Neural crest cell (in vitro differentiated cells): ENCODE measurements at regions not wholly inside any gene's neighbourhood (a gene's known extent, or its start where the extent isn't known, plus 50 kb on each side); places are given as distances from the start of the nearest gene placed in this dataset.
A peak's percentile ranks its signal among the peaks of the same experiment; 100 is the strongest.

ENCODE experiments used
- DNase-seq: peaks from one replicate; pipeline ENCODE4 v3.0.0; 2021; ENCODE audit warnings: low read depth, mixed read lengths, low spot score
- H3K27ac Mint-ChIP-seq: one replicate; pipeline ENCODE4 v1.8.0; 2021; ENCODE audit warnings: mild to moderate bottlenecking, mixed read lengths; ENCODE audit not compliant: unreplicated experiment
- H3K27me3 Mint-ChIP-seq: 2 replicates; pipeline ENCODE4 v1.8.0; 2021; ENCODE audit warnings: low read depth, mild to moderate bottlenecking, mixed read lengths
- H3K36me3 Mint-ChIP-seq: 2 replicates; pipeline ENCODE4 v1.8.0; 2021; ENCODE audit warnings: low read depth, mild to moderate bottlenecking, mixed read lengths
- H3K4me1 Mint-ChIP-seq: 2 replicates; pipeline ENCODE4 v1.8.0; 2021; ENCODE audit warnings: mixed read lengths
- H3K4me3 Mint-ChIP-seq: one replicate; pipeline ENCODE4 v1.8.0; 2021; ENCODE audit warnings: mild to moderate bottlenecking, mixed read lengths
- H3K9me3 Mint-ChIP-seq: 2 replicates; pipeline ENCODE4 v1.8.0; 2021; ENCODE audit warnings: mixed read lengths
- CTCF ChIP-seq: fragments of 200-600 bp; sonication (generic); conservative IDR thresholded peaks from 2 replicates; pipeline ENCODE4 v1.5.0; 2021; ENCODE audit warnings: antibody characterized with exemption, mild to moderate bottlenecking

DNA sequence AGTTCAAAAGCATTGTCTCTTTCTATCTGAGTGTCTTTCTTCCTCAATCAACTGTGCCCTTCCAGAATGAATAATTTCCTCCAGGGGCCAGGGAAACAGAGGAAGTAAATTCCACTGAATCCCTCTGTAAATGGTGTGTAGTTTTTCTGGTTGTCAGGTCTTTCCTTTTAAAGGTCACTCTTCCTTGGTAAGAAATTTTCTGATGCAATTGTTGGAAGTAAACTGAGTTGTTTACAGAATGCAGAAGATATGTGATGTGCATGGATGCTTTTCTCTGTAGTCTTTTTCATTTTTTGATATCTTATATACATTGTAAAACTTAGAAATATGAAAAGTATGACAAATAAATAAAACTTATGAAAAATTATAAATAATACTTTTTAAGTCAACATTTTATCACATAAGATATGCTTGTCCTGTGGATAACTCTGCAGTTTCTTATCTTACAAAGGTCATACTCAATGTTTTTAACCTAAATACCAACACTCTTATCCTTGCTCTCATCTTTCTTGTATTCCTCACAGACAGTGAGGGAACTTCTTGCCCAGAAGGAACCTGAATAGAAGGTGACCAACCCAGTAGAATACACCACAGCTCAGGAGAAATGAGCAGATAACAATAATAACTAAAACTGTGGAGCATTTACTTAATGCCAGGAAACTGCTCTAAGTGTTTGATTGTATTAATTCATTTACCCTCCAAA is 234.5 kb downstream of the METTL4 start:
- DNase-seq: no peak
- Mint-ChIP-seq H3K9me3 (peaks cover 3% of the 10 kb centered on the region), H3K36me3 (no peaks in the 10 kb centered on the region), H3K4me1 (no peaks in the 10 kb centered on the region), H3K27ac (no peak overlapping the region), H3K4me3 (no peak overlapping the region), H3K27me3 (no peaks in the 10 kb centered on the region)
- no peak for TF ChIP-seq CTCF

GRCh38 chr18:2337552-2338141 is 233.7 kb downstream of the METTL4 start:
- H3K27me3 Mint-ChIP-seq: no peaks in the 10 kb centered on the region
- peaks cover 3% of the 10 kb centered on the region for H3K9me3 Mint-ChIP-seq
- H3K36me3 Mint-ChIP-seq: no peaks in the 10 kb centered on the region
- no peak overlapping the region for H3K4me3 Mint-ChIP-seq
- no peaks in the 10 kb centered on the region for H3K4me1 Mint-ChIP-seq
- DNase-seq: peak; percentile 30
- TF ChIP-seq CTCF: peak; percentile 56
- H3K27ac Mint-ChIP-seq: no peak overlapping the region

DNA sequence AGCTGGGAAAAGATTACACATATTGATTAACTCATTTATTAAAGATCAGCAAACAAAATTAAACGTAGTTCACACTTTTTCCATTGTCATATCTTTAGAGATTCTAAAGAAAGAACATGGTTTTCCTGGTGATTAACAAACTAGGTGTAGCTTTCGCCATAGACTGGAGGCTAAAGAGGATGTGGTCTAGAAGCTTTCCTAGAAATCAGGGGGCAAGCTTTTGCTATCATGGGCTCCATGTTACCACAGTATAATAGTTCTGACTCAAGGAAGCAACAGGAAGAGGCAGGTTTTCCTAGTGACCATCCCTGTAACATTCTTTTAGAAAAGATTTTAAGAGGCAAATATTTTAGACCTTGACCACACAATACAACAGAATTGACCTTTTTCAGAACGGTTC is 232.7 kb downstream of the METTL4 start:
- Mint-ChIP-seq H3K36me3 (no peaks in the 10 kb centered on the region), H3K27ac (no peak overlapping the region), H3K27me3 (no peaks in the 10 kb centered on the region), H3K4me3 (no peak overlapping the region), H3K9me3 (peaks cover 5% of the 10 kb centered on the region), H3K4me1 (no peaks in the 10 kb centered on the region)
- TF ChIP-seq CTCF: no peak
- no peak for DNase-seq

GRCh38 chr18:2340335-2340734 is 231.0 kb downstream of the METTL4 start:
- H3K4me3 Mint-ChIP-seq: no peak overlapping the region
- no peak overlapping the region for H3K27ac Mint-ChIP-seq
- TF ChIP-seq CTCF: no peak
- H3K27me3 Mint-ChIP-seq: no peaks in the 10 kb centered on the region
- no peak for DNase-seq
- H3K36me3 Mint-ChIP-seq: no peaks in the 10 kb centered on the region
- H3K9me3 Mint-ChIP-seq: peaks cover 5% of the 10 kb centered on the region
- H3K4me1 Mint-ChIP-seq: no peaks in the 10 kb centered on the region

DNA sequence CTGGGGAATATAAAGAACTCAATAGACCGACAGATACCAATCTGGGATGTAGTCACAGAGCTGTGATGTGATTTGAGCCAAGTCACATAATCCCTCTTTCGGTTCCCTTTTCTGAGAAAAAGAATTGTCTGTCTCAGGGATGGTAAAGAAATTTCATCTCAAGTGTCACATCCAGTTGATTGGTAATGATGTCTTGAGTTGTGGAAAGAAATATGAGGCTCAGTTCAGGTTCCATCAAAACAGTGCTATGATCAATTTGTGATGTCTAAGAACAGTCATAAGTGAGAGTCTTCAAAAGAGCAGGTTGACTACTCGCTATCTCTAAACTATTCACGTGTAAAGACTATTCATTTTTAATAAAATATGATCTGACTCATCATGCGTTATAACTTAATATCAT is 223.3 kb downstream of the METTL4 start:
- H3K27ac Mint-ChIP-seq: no peak overlapping the region
- H3K4me3 Mint-ChIP-seq: no peak overlapping the region
- no peaks in the 10 kb centered on the region for H3K4me1 Mint-ChIP-seq

More for the DNA sequence above, 223.3 kb downstream of the METTL4 start:
- no peak for TF ChIP-seq CTCF
- peaks cover 2% of the 10 kb centered on the region for H3K27me3 Mint-ChIP-seq
- H3K36me3 Mint-ChIP-seq: no peaks in the 10 kb centered on the region
- H3K9me3 Mint-ChIP-seq: peaks cover 3% of the 10 kb centered on the region
- DNase-seq: no peak
